ENCODE measurements at regions not wholly inside any gene's neighbourhood (a gene's known extent, or its start where the extent isn't known, plus 50 kb on each side); places are given as distances from the start of the nearest gene placed in this dataset.

- TF ChIP-seq CTCF (IDR thresholded peaks at IDR 0.05) = no peak
- TF ChIP-seq POLR2A (IDR thresholded peaks at IDR 0.05) = no peak
Measured at GRCh38 chr11:83364500-83365045, 78.4 kb upstream of the CCDC90B start.

All from adrenal gland (tissue), 5 donors.